IPS-20b (cell line): ENCODE measurements at regions not wholly inside any gene's neighbourhood (a gene's known extent, or its start where the extent isn't known, plus 50 kb on each side); places are given as distances from the start of the nearest gene placed in this dataset.
A peak's percentile ranks its signal among the peaks of the same experiment; 100 is the strongest.

Experiments used
- H3K27ac ChIP-seq: one replicate; pipeline ENCODE4 v1.5.1; 2013; ENCODE audit warnings: low read length
- H3K27me3 ChIP-seq: 2 replicates; pipeline ENCODE4 v1.6.1; 2013; ENCODE audit warnings: mild to moderate bottlenecking, low read length, inconsistent platforms; ENCODE audit not compliant: insufficient read depth
- H3K36me3 ChIP-seq: 2 replicates; pipeline ENCODE4 v1.6.1; 2013; ENCODE audit warnings: low read depth, mild to moderate bottlenecking, inconsistent platforms, low read length, moderate library complexity; ENCODE audit not compliant: insufficient read depth
- H3K4me1 ChIP-seq: 2 replicates; pipeline ENCODE4 v1.6.1; 2013; ENCODE audit warnings: mild to moderate bottlenecking, control low read depth, inconsistent platforms, low read length, moderate library complexity; ENCODE audit not compliant: insufficient read depth
- H3K4me3 ChIP-seq: 2 replicates; pipeline ENCODE4 v1.5.1; 2013; ENCODE audit warnings: mild to moderate bottlenecking, low read length, inconsistent platforms
- H3K9ac ChIP-seq: 2 replicates; pipeline ENCODE4 v1.6.1; 2013; ENCODE audit warnings: low read depth, mild to moderate bottlenecking, inconsistent platforms, low read length, moderate library complexity
- H3K9me3 ChIP-seq: 2 replicates; pipeline ENCODE4 v1.6.1; 2013; ENCODE audit warnings: mild to moderate bottlenecking, low read depth, low read length, inconsistent platforms; ENCODE audit not compliant: insufficient read depth

GRCh38 chr2:62591491-62591890 is 85.5 kb upstream of the TMEM17 start:
- Histone ChIP-seq H3K9ac (no peak overlapping the region), H3K4me3 (no peak overlapping the region), H3K27me3 (no peaks in the 10 kb centered on the region), H3K4me1 (peaks cover 7% of the 10 kb centered on the region; the same call in 1 of the 2 replicates), H3K36me3 (no peaks in the 10 kb centered on the region), H3K9me3 (peaks cover 9% of the 10 kb centered on the region), H3K27ac (no peak overlapping the region)

- Histone ChIP-seq H3K36me3 (no peaks in the 10 kb centered on the region), H3K9ac (no peak overlapping the region), H3K4me3 (no peak overlapping the region), H3K27ac (no peak overlapping the region), H3K9me3 (peaks cover 15% of the 10 kb centered on the region), H3K27me3 (no peaks in the 10 kb centered on the region), H3K4me1 (peaks cover 7% of the 10 kb centered on the region; the same call in 1 of the 2 replicates)
Measured at GRCh38 chr2:62589691-62590356, 83.8 kb upstream of the TMEM17 start.

- no peaks in the 10 kb centered on the region for H3K36me3 ChIP-seq
- no peak overlapping the region for H3K27ac ChIP-seq
- no peak overlapping the region for H3K4me3 ChIP-seq
- H3K9me3 ChIP-seq, result peaks cover 15% of the 10 kb centered on the region
- H3K9ac ChIP-seq, result no peak overlapping the region
- H3K27me3 ChIP-seq, result no peaks in the 10 kb centered on the region
- H3K4me1 ChIP-seq, result peaks cover 7% of the 10 kb centered on the region; the same call in 1 of the 2 replicates
Measured at GRCh38 chr2:62587592-62587991, 81.6 kb upstream of the TMEM17 start.

GRCh38 chr2:62586981-62587380 is 81.0 kb upstream of the TMEM17 start:
- no peak overlapping the region for H3K9ac ChIP-seq
- H3K27me3 ChIP-seq, result no peaks in the 10 kb centered on the region
- no peak overlapping the region for H3K4me3 ChIP-seq
- H3K4me1 ChIP-seq, result peaks cover 7% of the 10 kb centered on the region; the same call in 1 of the 2 replicates
- peaks cover 15% of the 10 kb centered on the region for H3K9me3 ChIP-seq
- H3K36me3 ChIP-seq, result no peaks in the 10 kb centered on the region
- no peak overlapping the region for H3K27ac ChIP-seq

- Histone ChIP-seq H3K4me1 (no peaks in the 10 kb centered on the region), H3K9ac (no peak overlapping the region), H3K27ac (no peak overlapping the region), H3K27me3 (no peaks in the 10 kb centered on the region), H3K4me3 (no peak overlapping the region), H3K9me3 (no peaks in the 10 kb centered on the region), H3K36me3 (no peaks in the 10 kb centered on the region)
Measured at GRCh38 chr2:62578803-62579640, 73.0 kb upstream of the TMEM17 start.

- Histone ChIP-seq H3K36me3 (no peaks in the 10 kb centered on the region), H3K27ac (no peak overlapping the region), H3K4me1 (no peaks in the 10 kb centered on the region), H3K9ac (no peak overlapping the region), H3K27me3 (no peaks in the 10 kb centered on the region), H3K9me3 (no peaks in the 10 kb centered on the region), H3K4me3 (no peak overlapping the region)
Measured at GRCh38 chr2:62577994-62578781, 72.2 kb upstream of the TMEM17 start.

- Histone ChIP-seq H3K9me3 (no peaks in the 10 kb centered on the region), H3K36me3 (no peaks in the 10 kb centered on the region), H3K27ac (no peak overlapping the region), H3K4me3 (no peak overlapping the region), H3K9ac (no peak overlapping the region), H3K4me1 (no peaks in the 10 kb centered on the region), H3K27me3 (peaks cover 13% of the 10 kb centered on the region)
Measured at GRCh38 chr2:62576276-62576939, 70.4 kb upstream of the TMEM17 start.

- H3K9me3 ChIP-seq, result no peaks in the 10 kb centered on the region
- H3K27ac ChIP-seq, result no peak overlapping the region
- peaks cover 25% of the 10 kb centered on the region for H3K27me3 ChIP-seq
- no peak overlapping the region for H3K4me3 ChIP-seq
- no peaks in the 10 kb centered on the region for H3K36me3 ChIP-seq
- H3K4me1 ChIP-seq, result peaks cover 4% of the 10 kb centered on the region; the same call in 1 of the 2 replicates
- H3K9ac ChIP-seq, result no peak overlapping the region
Measured at GRCh38 chr2:62573936-62574335, 67.9 kb upstream of the TMEM17 start.

GRCh38 chr2:62573137-62573731 is 67.2 kb upstream of the TMEM17 start:
- Histone ChIP-seq H3K27ac (no peak overlapping the region), H3K4me3 (no peak overlapping the region), H3K4me1 (peaks cover 4% of the 10 kb centered on the region; the same call in 1 of the 2 replicates), H3K9ac (no peak overlapping the region), H3K9me3 (no peaks in the 10 kb centered on the region), H3K27me3 (peaks cover 25% of the 10 kb centered on the region), H3K36me3 (no peaks in the 10 kb centered on the region)

GRCh38 chr2:62570861-62571698 is 65.1 kb upstream of the TMEM17 start:
- no peak overlapping the region for H3K9ac ChIP-seq
- H3K36me3 ChIP-seq, result no peaks in the 10 kb centered on the region
- peaks cover 4% of the 10 kb centered on the region; the same call in 1 of the 2 replicates for H3K4me1 ChIP-seq
- H3K27me3 ChIP-seq, result peaks cover 25% of the 10 kb centered on the region
- peak overlapping the region; percentile 69 for H3K4me3 ChIP-seq
- H3K27ac ChIP-seq, result no peak overlapping the region
- H3K9me3 ChIP-seq, result no peaks in the 10 kb centered on the region
